Lower leg skin (tissue), 3 donors: ENCODE measurements at regions not wholly inside any gene's neighbourhood (a gene's known extent, or its start where the extent isn't known, plus 50 kb on each side); places are given as distances from the start of the nearest gene placed in this dataset.

ENCODE experiments used
- POLR2A ChIP-seq, 2 donors: fragments of 450-650 bp; IDR thresholded peaks; one replicate each; pipeline ENCODE4 v1.6.1; 2016 to 2017; ENCODE audit warnings: antibody characterized with exemption in 2 of 2, mild to moderate bottlenecking in 1 of 2, moderate library complexity in 1 of 2
- TF ChIP-seq, protein P1 (sequence below), 3 donors: fragments of 450-650 bp; IDR thresholded peaks; one replicate each; pipeline ENCODE4 v1.5.1; 2016; ENCODE audit warnings: antibody characterized with exemption in 3 of 3, mild to moderate bottlenecking in 3 of 3, moderate library complexity in 2 of 3

DNA sequence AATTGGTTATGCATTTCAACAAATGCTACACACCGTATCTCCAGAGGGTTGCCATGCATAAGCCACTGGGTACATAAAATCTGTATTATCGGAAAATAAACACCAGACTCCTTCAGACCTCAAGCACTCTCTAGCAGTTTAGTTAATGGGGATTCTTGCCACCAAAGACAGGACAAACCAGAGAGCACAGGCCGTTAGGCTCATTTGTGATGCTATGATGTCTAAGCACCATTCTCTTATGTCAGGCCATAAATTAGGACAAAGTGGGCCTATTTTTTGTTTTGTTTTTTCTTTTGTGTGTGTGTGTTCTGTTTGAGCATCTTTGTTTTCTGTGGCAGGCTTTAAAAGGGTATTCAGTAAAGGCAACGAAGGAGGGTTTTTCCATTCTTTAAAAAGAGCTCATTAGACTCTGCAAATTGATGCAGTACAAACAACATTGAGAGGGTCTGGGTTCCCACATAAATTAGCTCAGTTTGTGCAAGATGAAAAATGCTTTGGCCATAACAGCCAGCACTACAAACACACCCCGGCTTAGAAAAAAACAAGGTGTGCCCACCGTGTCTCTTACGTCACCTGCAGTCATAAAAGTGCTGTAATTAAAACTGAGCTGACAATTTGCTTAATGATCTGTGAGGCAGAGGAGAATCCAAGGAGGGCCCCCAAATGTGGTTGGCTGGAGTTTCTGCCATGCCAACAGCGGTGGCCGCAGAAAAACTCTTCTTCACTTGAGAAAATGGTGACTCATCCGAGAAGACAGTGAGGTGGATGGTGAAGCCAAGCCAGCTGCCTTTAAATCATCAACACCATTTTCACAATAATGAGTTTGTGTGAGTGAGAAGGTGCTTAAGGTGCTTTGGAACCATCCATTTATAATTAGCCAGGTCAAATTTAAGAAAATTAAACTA, 297.9 kb downstream of the GATA3 start:
- TF ChIP-seq, protein P1, sequence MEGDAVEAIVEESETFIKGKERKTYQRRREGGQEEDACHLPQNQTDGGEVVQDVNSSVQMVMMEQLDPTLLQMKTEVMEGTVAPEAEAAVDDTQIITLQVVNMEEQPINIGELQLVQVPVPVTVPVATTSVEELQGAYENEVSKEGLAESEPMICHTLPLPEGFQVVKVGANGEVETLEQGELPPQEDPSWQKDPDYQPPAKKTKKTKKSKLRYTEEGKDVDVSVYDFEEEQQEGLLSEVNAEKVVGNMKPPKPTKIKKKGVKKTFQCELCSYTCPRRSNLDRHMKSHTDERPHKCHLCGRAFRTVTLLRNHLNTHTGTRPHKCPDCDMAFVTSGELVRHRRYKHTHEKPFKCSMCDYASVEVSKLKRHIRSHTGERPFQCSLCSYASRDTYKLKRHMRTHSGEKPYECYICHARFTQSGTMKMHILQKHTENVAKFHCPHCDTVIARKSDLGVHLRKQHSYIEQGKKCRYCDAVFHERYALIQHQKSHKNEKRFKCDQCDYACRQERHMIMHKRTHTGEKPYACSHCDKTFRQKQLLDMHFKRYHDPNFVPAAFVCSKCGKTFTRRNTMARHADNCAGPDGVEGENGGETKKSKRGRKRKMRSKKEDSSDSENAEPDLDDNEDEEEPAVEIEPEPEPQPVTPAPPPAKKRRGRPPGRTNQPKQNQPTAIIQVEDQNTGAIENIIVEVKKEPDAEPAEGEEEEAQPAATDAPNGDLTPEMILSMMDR (IDR thresholded peaks at IDR 0.05), result no peak
- no peak for TF ChIP-seq POLR2A (IDR thresholded peaks at IDR 0.05)
